HG02642 (cell line): ENCODE measurements at regions not wholly inside any gene's neighbourhood (a gene's known extent, or its start where the extent isn't known, plus 50 kb on each side); places are given as distances from the start of the nearest gene placed in this dataset.

Source experiments
- ATAC-seq: cut with Tn5 transposase; IDR thresholded peaks from one replicate; pipeline ENCODE4 v1.9.1; 2021; ENCODE audit warnings: mild to moderate bottlenecking; ENCODE audit not compliant: unreplicated experiment, poor library complexity

DNA sequence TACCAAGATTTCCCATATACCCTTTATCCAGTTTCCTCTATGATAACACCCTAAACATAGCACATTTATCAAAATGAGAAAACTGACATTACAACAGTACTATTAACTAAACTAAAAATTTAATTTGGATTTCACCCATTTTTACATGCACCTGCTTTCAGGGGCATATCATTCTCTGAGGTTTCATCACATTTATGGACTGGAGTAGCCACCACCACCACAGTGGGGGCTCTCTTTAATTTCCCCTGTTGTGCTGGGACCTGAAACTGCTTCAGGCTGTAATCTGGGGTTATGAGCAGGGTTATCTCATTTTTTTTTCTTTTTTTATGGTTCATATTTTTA is 637.9 kb upstream of the DPP6 start:
- no peak for ATAC-seq

DNA sequence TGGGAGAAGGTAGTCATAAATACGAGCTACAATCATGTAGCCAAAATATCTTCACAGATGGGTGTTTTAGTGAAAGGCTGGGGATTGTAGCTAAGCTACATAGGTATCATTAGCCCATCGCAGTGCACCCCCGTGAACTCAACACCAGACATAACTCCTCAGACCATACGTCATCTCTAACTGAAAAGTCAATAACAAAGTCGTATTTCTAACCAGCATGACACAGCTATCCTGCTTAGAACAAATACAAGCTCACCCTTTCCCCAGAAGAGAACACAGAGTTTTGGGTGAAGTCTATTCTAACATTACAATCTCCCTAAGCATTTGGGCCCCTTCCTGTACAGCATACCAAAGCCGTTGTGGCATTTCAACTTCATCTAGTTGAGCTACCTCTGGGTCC is 636.6 kb upstream of the DPP6 start:
- no peak for ATAC-seq

GRCh38 chr7:153422291-153423209 is 629.6 kb upstream of the DPP6 start:
- no peak for ATAC-seq

DNA sequence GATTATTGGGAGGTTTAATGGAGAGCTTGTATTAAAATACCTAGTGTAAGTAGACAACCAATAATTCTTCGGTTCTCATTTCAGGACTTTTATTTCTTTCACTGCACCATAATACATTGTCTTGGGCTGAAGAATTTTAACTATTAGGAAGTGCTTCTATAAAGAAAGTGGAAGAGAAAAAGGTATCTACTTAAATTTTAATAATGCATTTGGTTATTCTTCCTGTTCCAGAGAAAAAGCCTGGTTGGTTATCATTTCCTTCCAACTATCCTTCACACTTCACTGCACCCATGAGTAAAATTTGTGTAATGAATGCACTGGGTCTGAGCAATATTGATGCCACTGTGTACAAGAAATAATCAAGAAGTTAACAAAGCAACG is 629.0 kb upstream of the DPP6 start:
- no peak for ATAC-seq

GRCh38 chr7:153430931-153431330 is 621.3 kb upstream of the DPP6 start:
- no peak for ATAC-seq

- ATAC-seq: no peak
Observed at GRCh38 chr7:153432063-153432462, 620.1 kb upstream of the DPP6 start.

- ATAC-seq: no peak
Observed at GRCh38 chr7:153433223-153433622, 619.0 kb upstream of the DPP6 start.

GRCh38 chr7:153440715-153441114 is 611.5 kb upstream of the DPP6 start:
- no peak for ATAC-seq

DNA sequence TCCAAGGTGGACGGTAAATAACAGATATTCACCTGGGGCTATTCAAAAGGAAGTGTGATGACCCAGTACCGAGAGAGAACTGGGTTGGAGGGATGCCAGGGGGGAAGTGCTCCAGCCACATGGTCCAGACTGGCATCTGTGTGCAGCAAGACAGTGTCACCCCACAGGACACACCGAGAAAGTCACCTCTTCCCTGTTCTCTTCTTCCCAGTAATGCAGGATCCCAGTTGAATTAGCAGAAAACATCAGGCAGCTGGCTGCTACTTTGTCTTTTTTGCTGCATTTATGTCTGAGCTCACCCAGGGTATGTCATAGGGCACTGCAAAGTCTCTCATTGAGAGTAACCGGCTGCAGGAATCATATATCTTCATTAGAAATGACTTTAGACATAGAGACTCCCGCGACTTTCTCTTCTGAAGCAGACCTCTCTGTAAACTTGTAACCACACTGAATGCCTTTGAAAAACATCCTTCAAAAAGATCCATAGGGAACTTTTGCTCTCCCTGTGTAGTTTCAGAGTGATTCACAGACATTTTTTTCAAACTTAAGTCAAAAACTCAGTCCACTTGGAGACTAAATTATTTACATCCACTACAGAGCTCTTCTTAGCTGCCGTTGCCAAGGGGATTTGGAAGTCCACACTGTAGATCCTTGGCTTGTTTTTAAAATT is 609.0 kb upstream of the DPP6 start:
- no peak for ATAC-seq

DNA sequence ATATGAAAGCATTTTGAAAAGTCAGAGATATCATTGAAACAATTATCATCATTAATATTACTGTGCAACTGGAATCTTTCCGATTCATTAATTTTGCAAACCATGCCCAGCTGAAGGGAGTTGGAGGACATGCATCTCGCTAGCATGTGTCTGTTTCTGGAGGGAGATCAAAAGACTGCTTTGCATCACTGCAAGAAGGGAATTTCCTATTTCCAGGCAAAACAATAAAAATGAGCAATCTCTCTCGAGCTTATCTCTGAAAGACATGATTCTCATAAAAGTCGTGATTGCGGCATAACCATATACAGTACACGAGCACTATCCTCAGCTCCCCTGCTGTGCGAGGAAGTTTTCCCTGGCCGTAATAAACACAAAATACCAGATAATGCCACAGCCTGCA is 607.6 kb upstream of the DPP6 start:
- ATAC-seq: no peak

DNA sequence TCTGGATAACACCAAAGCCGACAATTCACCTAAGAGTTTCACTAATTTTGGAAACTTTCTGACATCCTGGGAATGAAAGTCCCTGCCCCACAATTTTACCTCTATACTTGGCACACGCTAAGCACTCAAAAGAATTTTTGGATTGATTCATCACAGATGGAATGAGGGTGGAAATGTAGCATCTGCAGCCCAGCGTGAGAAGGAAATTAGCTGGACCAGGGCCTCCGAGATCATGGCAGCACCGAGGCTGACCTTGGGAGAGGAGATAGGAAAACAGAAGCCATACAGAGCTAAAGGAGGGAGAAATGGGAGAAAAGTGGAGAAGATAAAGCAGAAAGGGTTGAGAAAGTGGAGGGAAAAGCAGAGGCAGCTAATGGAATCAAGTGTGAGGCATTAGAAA is 606.6 kb upstream of the DPP6 start:
- no peak for ATAC-seq

GRCh38 chr7:153446490-153446889 is 605.7 kb upstream of the DPP6 start:
- no peak for ATAC-seq

DNA sequence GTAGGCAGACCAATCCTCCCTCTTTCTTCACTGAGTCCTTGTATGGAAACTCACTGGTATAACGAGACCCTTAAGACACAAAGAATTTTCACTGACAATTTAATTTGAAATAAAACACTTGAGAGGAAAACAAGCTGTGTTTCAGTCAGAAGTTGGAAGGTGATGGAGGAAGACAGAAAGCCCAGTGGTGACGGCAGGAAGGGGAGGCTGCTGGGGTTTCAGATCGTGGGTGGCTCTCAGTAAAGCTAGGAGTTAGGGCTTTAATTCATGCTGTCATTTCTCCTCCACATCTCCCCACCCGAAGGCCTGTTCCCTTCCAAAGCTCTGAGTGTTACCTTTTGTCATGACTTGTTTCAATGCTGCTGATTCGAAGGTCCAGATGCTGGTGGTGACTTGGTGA is 605.2 kb upstream of the DPP6 start:
- ATAC-seq: no peak

DNA sequence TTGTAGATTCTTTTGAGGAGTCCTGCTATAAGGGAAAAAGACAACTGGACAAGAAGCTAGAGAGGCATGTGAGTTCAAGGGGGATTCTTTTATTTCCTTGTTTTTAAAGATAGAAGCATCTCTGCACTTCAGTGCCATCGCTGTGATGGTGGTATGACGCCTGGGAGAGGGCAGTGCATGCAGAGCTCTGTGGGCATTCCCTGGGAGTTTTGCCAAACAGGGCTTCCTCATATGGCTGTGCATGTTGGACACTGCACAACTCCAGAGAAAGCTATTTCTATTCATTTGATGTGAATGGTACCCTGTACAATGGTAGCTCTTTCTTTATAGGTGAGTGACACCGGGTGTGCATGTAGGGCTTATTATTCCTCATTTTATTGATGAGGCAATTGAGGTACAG is 599.5 kb upstream of the DPP6 start:
- ATAC-seq: no peak

DNA sequence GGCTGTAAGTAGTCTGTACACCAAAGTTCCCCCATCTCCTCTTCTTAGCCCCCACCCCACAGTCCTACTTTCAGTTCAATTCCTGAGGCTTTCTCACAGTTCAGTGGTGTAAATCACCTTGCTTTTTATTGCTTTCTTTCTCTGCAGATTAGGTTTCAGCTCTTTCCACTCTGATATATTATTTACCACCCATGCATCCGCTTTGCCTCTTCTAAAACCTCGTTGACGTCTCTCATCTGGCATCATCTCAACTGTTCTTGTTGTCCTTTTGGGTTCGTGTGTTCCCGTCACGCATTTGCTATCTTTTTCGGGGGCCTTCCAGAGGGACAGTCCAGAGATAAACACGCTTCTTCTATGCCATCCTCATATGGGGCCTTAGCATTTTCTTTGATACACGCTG is 597.9 kb upstream of the DPP6 start:
- no peak for ATAC-seq

GRCh38 chr7:153457746-153458145 is 594.5 kb upstream of the DPP6 start:
- ATAC-seq: no peak

GRCh38 chr7:153470004-153470671 is 582.1 kb upstream of the DPP6 start:
- ATAC-seq: no peak

GRCh38 chr7:153472516-153472915 is 579.7 kb upstream of the DPP6 start:
- no peak for ATAC-seq

DNA sequence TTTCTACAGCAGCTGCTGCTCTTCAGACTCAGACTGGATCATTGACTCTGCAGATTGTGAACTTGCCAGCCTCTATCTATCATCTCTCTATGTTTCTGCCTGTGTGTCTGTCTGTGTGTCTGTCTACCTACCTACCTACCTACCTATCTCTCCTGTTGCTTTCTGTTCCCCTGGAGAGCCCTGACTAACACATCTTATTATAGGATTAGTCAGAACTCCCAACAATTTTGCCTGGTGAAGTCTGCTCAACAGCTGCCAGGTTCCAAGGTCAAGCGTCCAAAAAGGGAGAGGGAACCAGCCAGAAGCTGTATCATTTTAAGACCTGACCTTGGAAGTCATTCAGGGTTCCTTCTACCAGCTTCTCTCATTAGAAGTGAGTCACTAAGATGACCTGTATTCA is 579.0 kb upstream of the DPP6 start:
- ATAC-seq: no peak

GRCh38 chr7:153475239-153475638 is 577.0 kb upstream of the DPP6 start:
- no peak for ATAC-seq

- ATAC-seq: no peak
Observed at GRCh38 chr7:153476166-153476565, 576.0 kb upstream of the DPP6 start.
